ENCODE measurements at regions not wholly inside any gene's neighbourhood (a gene's known extent, or its start where the extent isn't known, plus 50 kb on each side); places are given as distances from the start of the nearest gene placed in this dataset.
"Not testable (repeated sequence)": the region's sequence is repeated elsewhere in the genome, so short reads cannot be mapped to it uniquely, and the experiment has no call there.

DNA sequence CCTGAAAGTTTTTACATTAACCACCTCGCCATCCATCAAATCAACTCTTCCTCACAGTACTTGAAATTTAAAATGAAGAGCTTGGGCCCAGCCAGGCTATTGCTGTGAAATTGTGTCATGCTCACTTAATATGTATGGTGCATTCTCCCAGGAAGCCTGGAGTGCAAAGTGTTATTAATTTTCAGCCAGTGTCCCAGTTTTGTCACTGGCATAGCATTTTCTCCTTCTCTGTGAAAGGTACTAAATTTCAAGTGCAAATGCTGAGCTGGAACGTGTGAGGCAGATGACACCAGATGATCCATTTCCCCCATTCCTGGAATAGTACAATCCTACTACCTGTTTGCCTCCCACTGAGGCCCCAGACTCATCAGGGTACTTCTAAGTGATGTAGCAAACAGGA lies 397.6 kb upstream of the ACTBL2 start:
- TF ChIP-seq, protein P1, sequence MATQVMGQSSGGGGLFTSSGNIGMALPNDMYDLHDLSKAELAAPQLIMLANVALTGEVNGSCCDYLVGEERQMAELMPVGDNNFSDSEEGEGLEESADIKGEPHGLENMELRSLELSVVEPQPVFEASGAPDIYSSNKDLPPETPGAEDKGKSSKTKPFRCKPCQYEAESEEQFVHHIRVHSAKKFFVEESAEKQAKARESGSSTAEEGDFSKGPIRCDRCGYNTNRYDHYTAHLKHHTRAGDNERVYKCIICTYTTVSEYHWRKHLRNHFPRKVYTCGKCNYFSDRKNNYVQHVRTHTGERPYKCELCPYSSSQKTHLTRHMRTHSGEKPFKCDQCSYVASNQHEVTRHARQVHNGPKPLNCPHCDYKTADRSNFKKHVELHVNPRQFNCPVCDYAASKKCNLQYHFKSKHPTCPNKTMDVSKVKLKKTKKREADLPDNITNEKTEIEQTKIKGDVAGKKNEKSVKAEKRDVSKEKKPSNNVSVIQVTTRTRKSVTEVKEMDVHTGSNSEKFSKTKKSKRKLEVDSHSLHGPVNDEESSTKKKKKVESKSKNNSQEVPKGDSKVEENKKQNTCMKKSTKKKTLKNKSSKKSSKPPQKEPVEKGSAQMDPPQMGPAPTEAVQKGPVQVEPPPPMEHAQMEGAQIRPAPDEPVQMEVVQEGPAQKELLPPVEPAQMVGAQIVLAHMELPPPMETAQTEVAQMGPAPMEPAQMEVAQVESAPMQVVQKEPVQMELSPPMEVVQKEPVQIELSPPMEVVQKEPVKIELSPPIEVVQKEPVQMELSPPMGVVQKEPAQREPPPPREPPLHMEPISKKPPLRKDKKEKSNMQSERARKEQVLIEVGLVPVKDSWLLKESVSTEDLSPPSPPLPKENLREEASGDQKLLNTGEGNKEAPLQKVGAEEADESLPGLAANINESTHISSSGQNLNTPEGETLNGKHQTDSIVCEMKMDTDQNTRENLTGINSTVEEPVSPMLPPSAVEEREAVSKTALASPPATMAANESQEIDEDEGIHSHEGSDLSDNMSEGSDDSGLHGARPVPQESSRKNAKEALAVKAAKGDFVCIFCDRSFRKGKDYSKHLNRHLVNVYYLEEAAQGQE (IDR thresholded peaks at IDR 0.05; ENCODE audit: insufficient replicate concordance, low read depth): no peak
- TF ChIP-seq GABPA (IDR thresholded peaks at IDR 0.05; ENCODE audit: low read depth): no peak
- no peak for TF ChIP-seq SPI1 (IDR thresholded peaks at IDR 0.05; ENCODE audit: borderline replicate concordance, low read depth)
- TF ChIP-seq, protein P2, sequence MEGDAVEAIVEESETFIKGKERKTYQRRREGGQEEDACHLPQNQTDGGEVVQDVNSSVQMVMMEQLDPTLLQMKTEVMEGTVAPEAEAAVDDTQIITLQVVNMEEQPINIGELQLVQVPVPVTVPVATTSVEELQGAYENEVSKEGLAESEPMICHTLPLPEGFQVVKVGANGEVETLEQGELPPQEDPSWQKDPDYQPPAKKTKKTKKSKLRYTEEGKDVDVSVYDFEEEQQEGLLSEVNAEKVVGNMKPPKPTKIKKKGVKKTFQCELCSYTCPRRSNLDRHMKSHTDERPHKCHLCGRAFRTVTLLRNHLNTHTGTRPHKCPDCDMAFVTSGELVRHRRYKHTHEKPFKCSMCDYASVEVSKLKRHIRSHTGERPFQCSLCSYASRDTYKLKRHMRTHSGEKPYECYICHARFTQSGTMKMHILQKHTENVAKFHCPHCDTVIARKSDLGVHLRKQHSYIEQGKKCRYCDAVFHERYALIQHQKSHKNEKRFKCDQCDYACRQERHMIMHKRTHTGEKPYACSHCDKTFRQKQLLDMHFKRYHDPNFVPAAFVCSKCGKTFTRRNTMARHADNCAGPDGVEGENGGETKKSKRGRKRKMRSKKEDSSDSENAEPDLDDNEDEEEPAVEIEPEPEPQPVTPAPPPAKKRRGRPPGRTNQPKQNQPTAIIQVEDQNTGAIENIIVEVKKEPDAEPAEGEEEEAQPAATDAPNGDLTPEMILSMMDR (IDR thresholded peaks at IDR 0.05; ENCODE audit: insufficient read depth, low read length): no peak
- no peak for TF ChIP-seq POLR2AphosphoS5 (IDR thresholded peaks at IDR 0.05; ENCODE audit: low read depth)
- no peak overlapping the region for H3K27ac ChIP-seq (replicated peaks)
- no peaks in the 10 kb centered on the region for H3K27me3 ChIP-seq (ENCODE audit: insufficient read depth, poor library complexity, severe bottlenecking)
- no peak overlapping the region for H3K4me3 ChIP-seq (replicated peaks; ENCODE audit: insufficient read depth, low read length)
- no peak for DNase-seq (ENCODE audit: low read depth in 1 of 2, low spot score in 1 of 2)

DNA sequence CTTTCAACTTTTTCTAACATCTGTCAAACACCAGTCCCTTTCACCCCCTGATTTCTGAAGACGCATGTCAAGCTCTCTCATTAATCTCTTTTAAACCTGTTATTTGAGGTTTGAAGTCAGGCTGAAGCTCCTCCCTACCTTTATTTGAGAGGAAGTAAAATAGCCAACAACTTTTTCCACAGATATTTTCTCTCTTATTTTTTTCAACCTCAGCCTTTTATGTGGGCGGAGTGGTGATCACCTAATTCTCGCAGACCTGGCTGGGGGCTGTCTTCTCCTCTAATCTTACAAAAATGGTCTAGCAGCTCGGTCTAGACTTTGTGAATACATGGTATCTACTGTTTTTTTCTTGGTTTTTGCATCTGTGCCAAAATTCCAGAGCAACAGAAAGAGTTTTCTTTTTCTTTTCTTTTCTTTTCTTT lies 395.7 kb upstream of the ACTBL2 start:
- Histone ChIP-seq H3K27me3 (ENCODE audit: insufficient read depth, poor library complexity, severe bottlenecking) (no peaks in the 10 kb centered on the region), H3K4me3 (replicated peaks; ENCODE audit: insufficient read depth, low read length) (no peak overlapping the region), H3K27ac (replicated peaks) (no peak overlapping the region)
- TF ChIP-seq POLR2AphosphoS5 (IDR thresholded peaks at IDR 0.05; ENCODE audit: low read depth) (no peak), GABPA (IDR thresholded peaks at IDR 0.05; ENCODE audit: low read depth) (no peak), SPI1 (IDR thresholded peaks at IDR 0.05; ENCODE audit: borderline replicate concordance, low read depth) (no peak)
- TF ChIP-seq, protein P2 (IDR thresholded peaks at IDR 0.05; ENCODE audit: insufficient read depth, low read length): no peak
- TF ChIP-seq, protein P1 (IDR thresholded peaks at IDR 0.05; ENCODE audit: insufficient replicate concordance, low read depth): no peak
- DNase-seq (ENCODE audit: low read depth in 1 of 2, low spot score in 1 of 2): no peak

DNA sequence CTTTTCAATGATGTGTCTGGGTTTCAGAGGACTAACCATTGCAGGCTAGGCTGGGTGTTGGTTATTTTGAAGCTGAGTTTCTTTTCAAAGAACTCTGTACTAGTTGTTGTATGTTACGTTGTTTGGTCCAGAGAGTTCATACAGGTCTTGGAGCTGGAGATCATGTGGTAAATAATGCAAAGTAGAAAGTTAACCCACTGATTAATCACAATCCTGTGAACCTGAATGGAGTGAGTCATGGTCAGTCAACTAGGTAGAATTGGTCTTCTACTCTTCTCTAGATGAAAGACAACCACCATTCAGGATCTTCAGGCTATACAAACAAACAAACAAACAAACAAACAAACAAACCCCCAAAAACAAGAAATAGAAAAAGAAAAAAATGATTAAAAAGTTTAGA lies 388.9 kb upstream of the ACTBL2 start:
- no peaks in the 10 kb centered on the region for H3K27me3 ChIP-seq (ENCODE audit: insufficient read depth, poor library complexity, severe bottlenecking)
- no peak for DNase-seq (ENCODE audit: low read depth in 1 of 2, low spot score in 1 of 2)
- TF ChIP-seq POLR2AphosphoS5 (IDR thresholded peaks at IDR 0.05; ENCODE audit: low read depth): no peak
- TF ChIP-seq SPI1 (IDR thresholded peaks at IDR 0.05; ENCODE audit: borderline replicate concordance, low read depth): no peak
- no peak overlapping the region for H3K27ac ChIP-seq (replicated peaks)
- no peak overlapping the region for H3K4me3 ChIP-seq (replicated peaks; ENCODE audit: insufficient read depth, low read length)

DNA sequence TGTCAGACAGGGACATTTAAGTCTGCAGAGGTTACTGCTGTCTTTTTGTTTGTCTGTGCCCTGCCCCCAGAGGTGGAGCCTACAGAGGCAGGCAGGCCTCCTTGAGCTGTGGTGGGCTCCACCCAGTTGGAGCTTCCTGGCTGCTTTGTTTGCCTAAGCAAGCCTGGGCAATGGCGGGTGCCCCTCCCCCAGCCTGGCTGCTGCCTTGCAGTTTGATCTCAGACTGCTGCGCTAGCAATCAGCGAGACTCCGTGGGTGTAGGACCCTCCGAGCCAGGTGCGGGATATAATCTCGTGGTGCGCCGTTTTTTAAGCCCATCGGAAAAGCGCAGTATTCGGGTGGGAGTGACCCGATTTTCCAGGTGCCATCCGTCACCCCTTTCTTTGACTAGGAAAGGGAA lies 387.7 kb upstream of the ACTBL2 start:
- H3K27ac ChIP-seq (replicated peaks); H3K4me3 ChIP-seq (replicated peaks; ENCODE audit: insufficient read depth, low read length); DNase-seq (ENCODE audit: low read depth in 1 of 2, low spot score in 1 of 2); H3K27me3 ChIP-seq (ENCODE audit: insufficient read depth, poor library complexity, severe bottlenecking): not testable (repeated sequence)

DNA sequence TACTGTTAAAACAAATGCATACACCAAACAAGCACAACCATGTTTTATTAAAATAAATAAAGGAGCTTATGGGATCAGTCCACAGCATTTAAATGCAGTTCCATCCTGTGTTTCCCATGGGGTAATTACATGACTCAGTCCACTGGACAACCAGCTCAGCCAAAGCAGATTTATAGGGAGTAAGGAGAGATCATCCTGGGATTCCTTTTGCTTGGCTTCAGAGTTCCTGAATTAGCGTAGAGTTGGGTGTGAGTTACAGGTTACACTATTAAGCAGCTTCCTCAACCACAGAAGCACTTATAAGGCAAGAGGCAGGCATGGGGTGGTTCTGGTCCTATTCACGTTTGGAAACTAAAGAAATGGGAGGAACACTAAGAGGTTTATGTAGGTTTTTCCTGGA lies 381.1 kb upstream of the ACTBL2 start:
- DNase-seq (ENCODE audit: low read depth in 1 of 2, low spot score in 1 of 2): no peak

More for the DNA sequence above, 381.1 kb upstream of the ACTBL2 start:
- TF ChIP-seq GABPA (IDR thresholded peaks at IDR 0.05; ENCODE audit: low read depth) (no peak), POLR2AphosphoS5 (IDR thresholded peaks at IDR 0.05; ENCODE audit: low read depth) (no peak), SPI1 (IDR thresholded peaks at IDR 0.05; ENCODE audit: borderline replicate concordance, low read depth) (no peak)
- TF ChIP-seq, protein P2 (IDR thresholded peaks at IDR 0.05; ENCODE audit: insufficient read depth, low read length): no peak
- TF ChIP-seq, protein P1 (IDR thresholded peaks at IDR 0.05; ENCODE audit: insufficient replicate concordance, low read depth): no peak
- no peak overlapping the region for H3K4me3 ChIP-seq (replicated peaks; ENCODE audit: insufficient read depth, low read length)
- no peaks in the 10 kb centered on the region for H3K27me3 ChIP-seq (ENCODE audit: insufficient read depth, poor library complexity, severe bottlenecking)
- no peak overlapping the region for H3K27ac ChIP-seq (replicated peaks)
